Activated naive CD4-positive, alpha-beta T cell treated with anti-CD3 and anti-CD28 coated beads for 36 hours (primary cell): ENCODE measurements at regions not wholly inside any gene's neighbourhood (a gene's known extent, or its start where the extent isn't known, plus 50 kb on each side); places are given as distances from the start of the nearest gene placed in this dataset.

ENCODE experiments used
- CTCF ChIA-PET: fragments of 350-600 bp; sonication (Branson Sonifier 250); formaldehyde crosslinking; loops from one replicate; lab custom pipeline; 2021; ENCODE audit warnings: antibody characterized with exemption; lab: Charles Lee
- DNase-seq: peaks from one replicate; pipeline ENCODE4 v3.0.0-alpha.2; 2020
- H3K27ac Mint-ChIP-seq: one replicate; pipeline ENCODE4 v1.8.0; 2021; ENCODE audit warnings: mild to moderate bottlenecking, mixed read lengths
- H3K27me3 Mint-ChIP-seq: one replicate; pipeline ENCODE4 v1.8.0; 2021; ENCODE audit warnings: low read depth, mixed read lengths
- H3K36me3 Mint-ChIP-seq: one replicate; pipeline ENCODE4 v1.8.0; 2021; ENCODE audit warnings: low read depth, mixed read lengths
- H3K4me1 Mint-ChIP-seq: one replicate; pipeline ENCODE4 v1.8.0; 2021; ENCODE audit warnings: low read depth, mixed read lengths
- H3K4me3 Mint-ChIP-seq: one replicate; pipeline ENCODE4 v1.8.0; 2021; ENCODE audit warnings: mild to moderate bottlenecking, moderate library complexity, mixed read lengths
- H3K9me3 Mint-ChIP-seq: one replicate; pipeline ENCODE4 v1.8.0; 2021; ENCODE audit warnings: mixed read lengths
- intact Hi-C: fragments of 100-400 bp; cut with micrococcal nuclease; formaldehyde crosslinking; loops from one replicate; pipeline ENCODE4 v1.15.1; 2023

DNA sequence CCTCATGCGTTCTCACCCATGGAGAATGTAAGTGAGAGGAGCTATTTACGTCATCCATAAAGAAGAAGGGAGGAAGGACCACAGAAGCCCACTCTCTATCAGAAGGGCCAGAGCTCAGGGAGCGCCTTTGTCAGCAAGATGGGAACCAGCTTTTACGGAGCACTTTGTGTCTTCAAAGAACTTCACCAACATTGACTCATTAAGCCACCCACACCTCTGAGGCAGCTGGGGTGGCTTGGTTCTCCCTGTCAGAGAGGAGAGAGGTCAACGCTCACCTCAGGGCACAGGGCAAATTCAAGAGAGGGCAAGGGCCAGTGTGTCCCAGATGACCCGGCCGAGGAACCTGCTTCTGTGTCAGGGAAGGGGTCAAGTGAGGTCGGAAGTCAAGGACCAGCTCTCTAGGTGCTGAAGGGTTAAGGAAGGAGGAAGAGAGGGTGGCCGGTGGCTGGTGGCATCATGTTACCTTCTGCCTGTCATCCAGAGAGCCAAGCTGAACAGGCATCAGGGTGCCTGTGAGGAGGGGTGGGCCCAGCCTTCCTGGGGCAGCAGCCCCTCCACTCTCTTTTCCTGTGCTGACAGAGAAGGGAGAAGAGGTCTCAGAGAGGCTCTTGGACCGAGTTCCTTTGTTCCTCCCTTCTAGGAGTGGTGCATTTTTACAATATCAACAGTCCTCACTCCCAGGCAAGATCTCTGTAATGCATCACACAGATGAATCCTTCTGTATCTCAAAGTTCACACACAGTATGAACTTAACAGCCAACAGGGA is 109.0 kb downstream of the ETS2 start:
- Mint-ChIP-seq H3K36me3 (no peaks in the 10 kb centered on the region), H3K4me3 (no peak overlapping the region), H3K4me1 (peaks cover 7% of the 10 kb centered on the region), H3K27me3 (peaks cover 9% of the 10 kb centered on the region), H3K27ac (no peak overlapping the region), H3K9me3 (no peaks in the 10 kb centered on the region)
- CTCF ChIA-PET, result no interaction called here
- peak; percentile 21 for DNase-seq
- intact Hi-C loops, result loop anchor here (5.0 kb wide), 1 partner anchor 147 kb away; no protein-coding TSS in a partner anchor

DNA sequence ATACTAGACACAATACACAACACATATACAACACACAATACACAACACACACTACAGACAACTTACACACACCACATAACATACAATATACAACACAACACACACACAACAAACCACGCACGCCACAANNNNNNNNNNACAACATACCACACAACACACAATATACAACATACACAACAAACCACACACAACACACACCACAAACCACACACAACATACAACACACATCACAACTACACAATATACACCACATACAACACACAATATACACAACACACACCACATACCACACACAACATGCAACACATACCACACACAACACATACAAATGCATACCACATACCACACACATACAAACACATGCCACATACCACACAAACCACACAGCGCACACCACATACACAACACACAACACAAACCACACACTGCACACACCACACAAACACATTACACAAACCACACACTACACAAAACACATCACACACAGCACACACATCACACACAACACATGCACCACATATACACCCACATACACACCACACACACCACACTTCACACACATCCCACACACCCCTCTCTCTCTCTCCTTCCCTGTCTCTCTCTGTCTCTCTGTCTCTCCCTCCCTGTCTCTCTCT is 108.3 kb downstream of the ETS2 start:
- Mint-ChIP-seq H3K36me3 (no peaks in the 10 kb centered on the region), H3K4me3 (no peak overlapping the region), H3K9me3 (no peaks in the 10 kb centered on the region), H3K4me1 (peaks cover 7% of the 10 kb centered on the region), H3K27ac (no peak overlapping the region), H3K27me3 (peaks cover 5% of the 10 kb centered on the region)
- no peak for DNase-seq
- CTCF ChIA-PET, result no interaction called here
- intact Hi-C loops, result loop anchor here (5.0 kb wide), 1 partner anchor 147 kb away; no protein-coding TSS in a partner anchor

DNA sequence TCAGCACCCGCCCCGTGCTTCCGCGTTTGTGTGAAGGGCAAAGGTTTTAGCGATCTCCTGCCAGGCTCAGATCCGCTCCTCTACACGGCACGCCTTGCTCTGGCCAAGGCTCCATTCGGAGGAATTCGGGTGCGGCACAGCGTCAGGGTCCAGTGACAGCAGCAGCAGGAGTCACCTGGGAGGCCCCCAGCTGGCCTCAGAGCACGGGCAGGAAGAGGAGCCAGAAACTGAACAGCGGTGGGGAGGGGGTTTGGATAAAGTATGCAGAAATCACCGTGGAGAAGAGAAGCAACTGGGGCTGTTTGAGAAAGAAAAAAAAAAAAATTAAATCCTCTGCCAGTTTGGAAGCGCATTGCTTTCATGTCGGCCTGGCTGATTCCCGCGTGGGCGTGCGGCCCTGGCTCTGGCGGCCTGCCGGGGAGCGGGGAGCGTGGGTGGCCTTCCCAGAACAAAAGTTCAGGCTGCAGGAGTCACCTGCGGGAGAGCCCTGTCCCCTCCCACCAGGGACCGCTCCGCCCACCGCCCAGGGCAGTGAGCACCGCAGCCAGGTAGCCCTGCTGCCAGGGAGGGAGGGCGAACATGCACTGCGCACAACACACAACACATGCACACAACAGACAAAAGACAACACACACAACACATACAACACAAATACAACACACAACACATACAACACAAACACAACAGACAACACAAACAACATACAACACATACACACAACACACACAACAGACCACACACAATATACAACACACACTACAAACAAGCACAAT is 107.6 kb downstream of the ETS2 start:
- intact Hi-C loops, result loop anchor here (5.0 kb wide), 1 partner anchor 146 kb away; no protein-coding TSS in a partner anchor
- Mint-ChIP-seq H3K36me3 (no peaks in the 10 kb centered on the region), H3K4me3 (no peak overlapping the region), H3K9me3 (no peaks in the 10 kb centered on the region), H3K27me3 (peaks cover 5% of the 10 kb centered on the region), H3K4me1 (peaks cover 7% of the 10 kb centered on the region), H3K27ac (no peak overlapping the region)
- CTCF ChIA-PET, result no interaction called here
- DNase-seq, result peak; percentile 17

DNA sequence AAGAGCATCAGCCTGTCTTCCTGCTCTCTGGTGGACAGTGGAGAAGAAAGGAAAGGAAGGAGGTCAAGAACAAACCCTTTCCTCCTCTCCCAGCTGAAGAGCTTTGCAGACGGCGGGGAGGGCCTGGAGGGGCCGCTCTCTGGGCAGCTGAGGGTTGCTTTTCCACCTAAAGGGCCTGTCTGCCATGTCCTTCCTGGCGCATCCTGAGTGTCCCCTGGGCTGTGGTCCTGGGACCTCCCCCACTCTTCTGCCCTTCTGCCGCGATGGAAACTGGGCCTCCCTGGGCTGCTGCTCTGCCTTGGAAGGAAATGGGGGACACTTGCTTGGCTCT is 107.0 kb downstream of the ETS2 start:
- no peaks in the 10 kb centered on the region for H3K36me3 Mint-ChIP-seq
- CTCF ChIA-PET, result no interaction called here
- H3K27me3 Mint-ChIP-seq, result peaks cover 5% of the 10 kb centered on the region
- intact Hi-C loops, result loop anchor here (5.0 kb wide), 1 partner anchor 145 kb away; no protein-coding TSS in a partner anchor
- H3K27ac Mint-ChIP-seq, result no peak overlapping the region
- peaks cover 7% of the 10 kb centered on the region for H3K4me1 Mint-ChIP-seq
- no peak overlapping the region for H3K4me3 Mint-ChIP-seq
- DNase-seq, result no peak
- H3K9me3 Mint-ChIP-seq, result no peaks in the 10 kb centered on the region

DNA sequence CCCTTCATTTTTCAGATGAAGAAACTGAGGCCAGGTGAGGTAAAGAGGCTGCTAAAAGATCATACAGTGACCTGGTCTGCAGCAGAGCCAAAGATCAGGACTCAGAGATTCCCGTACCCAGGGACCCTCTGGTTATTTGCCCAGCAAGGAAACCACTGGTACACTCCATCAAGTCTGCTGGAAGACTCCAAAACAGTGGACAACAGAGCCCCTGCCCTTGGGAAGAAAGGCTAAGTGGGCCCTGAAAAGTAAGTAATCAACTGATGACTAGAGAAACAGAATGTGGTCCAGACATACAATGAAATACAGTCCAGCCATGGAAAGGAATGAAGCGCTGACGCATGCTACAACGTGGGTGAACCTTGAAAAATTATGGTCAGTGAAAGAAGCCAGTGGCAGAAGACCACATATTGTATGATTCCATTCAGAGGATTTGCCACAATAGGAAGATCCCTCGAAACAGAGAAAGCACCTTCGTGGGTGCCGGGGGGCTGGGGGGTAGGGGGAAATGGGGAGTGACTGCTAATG is 106.4 kb downstream of the ETS2 start:
- Mint-ChIP-seq H3K36me3 (no peaks in the 10 kb centered on the region), H3K27me3 (peaks cover 5% of the 10 kb centered on the region), H3K27ac (no peak overlapping the region), H3K4me1 (peaks cover 7% of the 10 kb centered on the region), H3K4me3 (no peak overlapping the region), H3K9me3 (no peaks in the 10 kb centered on the region)
- DNase-seq, result no peak
- intact Hi-C loops, result loop anchor here (5.0 kb wide), 1 partner anchor 145 kb away; no protein-coding TSS in a partner anchor
- CTCF ChIA-PET, result no interaction called here

DNA sequence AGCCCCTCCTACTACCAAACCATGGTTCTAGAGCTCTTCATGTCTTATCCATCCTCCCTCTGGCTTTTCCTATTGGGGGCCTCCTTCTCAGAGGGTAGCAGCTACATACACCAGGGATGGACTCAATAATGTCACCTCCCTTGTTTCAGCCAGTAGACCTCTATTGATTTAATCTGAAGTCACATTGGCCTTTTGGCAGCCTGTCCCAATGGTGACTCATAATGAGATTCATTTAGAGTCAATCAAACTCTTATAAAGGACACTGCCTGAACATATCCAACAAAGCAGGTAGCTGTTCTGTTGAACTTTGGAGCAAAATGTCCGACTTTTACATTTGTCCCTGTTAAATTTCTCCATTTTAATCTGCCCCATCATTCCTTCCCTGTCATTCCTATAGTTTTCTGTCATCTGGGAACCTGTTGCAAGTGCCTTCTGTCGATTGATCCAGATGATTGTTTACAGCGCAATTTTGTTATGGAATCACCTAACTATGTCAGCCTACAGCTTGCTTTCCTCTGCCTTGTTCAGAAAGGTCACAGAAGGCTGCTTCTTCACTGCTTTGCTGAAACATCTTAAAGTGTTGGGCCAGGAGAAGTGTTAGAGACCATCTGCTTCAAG is 105.9 kb downstream of the ETS2 start:
- peak overlapping the region; percentile 72 for H3K27ac Mint-ChIP-seq
- intact Hi-C loops, result loop anchor here (2.0 to 5.0 kb wide), 2 partner anchors 81 to 144 kb away; no protein-coding TSS in a partner anchor
- no peaks in the 10 kb centered on the region for H3K9me3 Mint-ChIP-seq
- CTCF ChIA-PET, result no interaction called here
- H3K4me3 Mint-ChIP-seq, result no peak overlapping the region
- H3K4me1 Mint-ChIP-seq, result peaks cover 7% of the 10 kb centered on the region
- no peaks in the 10 kb centered on the region for H3K36me3 Mint-ChIP-seq
- peaks cover 5% of the 10 kb centered on the region for H3K27me3 Mint-ChIP-seq
- DNase-seq, result no peak

DNA sequence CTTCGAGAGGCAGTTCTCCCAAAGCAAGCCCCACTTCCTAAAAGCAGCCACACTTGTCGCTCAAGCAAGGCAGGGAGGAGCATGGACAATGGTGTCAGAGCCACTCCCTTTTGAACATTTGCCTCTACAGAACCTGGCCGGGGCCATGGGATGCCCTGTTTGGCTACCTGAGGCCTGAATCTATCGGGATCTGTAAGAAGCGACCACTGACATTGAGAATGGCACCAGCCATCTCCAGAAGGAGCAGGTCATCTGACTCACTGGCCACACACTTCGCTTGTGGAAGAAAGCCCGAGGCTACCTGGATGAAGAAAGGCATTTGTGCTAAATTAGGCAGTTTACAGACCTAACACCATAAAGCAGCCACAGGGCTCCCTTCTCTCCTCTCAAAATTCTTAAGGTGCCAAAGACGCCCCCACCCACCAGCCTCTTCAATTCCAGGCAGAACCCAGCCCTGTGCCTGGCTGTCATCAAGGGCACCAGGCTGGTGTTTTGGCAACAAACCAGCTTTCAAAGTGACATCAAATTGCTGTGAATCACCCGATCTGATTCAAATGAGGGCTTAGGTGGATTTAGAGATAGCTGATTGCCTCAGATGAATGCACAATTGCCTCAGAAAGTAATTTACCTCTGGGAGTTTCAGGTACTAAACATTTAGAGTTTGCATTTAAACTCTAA is 104.8 kb downstream of the ETS2 start:
- intact Hi-C loops, result loop anchor here (2.0 to 5.0 kb wide), 2 partner anchors 80 to 143 kb away; no protein-coding TSS in a partner anchor
- Mint-ChIP-seq H3K36me3 (no peaks in the 10 kb centered on the region), H3K9me3 (no peaks in the 10 kb centered on the region), H3K4me1 (peaks cover 7% of the 10 kb centered on the region), H3K27me3 (no peaks in the 10 kb centered on the region), H3K4me3 (no peak overlapping the region), H3K27ac (peak overlapping the region; percentile 72)
- CTCF ChIA-PET, result interaction anchor here (0.6 kb wide), 1 partner anchor 218 kb away, joined by 6 read pairs; no protein-coding TSS in a partner anchor
- DNase-seq, result peak; percentile 62

DNA sequence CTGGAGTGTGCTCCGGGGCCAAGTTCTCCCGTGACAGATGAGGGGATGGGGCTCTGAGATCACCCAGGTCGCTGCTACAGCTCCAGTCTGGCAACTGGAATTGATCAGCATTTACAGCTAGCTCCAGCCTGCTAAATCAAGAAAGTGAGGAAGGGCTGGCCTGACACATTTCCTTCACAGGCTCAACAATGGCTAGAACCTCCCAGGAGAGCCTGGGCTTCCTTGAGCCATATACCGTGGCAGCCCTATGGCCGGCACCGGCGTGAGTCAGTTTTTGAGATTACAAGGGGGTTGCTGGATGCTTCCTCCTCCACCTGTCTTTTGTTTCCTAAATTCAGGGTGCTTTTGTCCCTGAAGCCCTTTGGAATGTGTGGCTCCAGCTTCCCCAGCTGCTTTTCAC is 104.2 kb downstream of the ETS2 start:
- no peak for DNase-seq
- CTCF ChIA-PET, result no interaction called here
- Mint-ChIP-seq H3K27ac (no peak overlapping the region), H3K4me1 (peaks cover 7% of the 10 kb centered on the region), H3K36me3 (no peaks in the 10 kb centered on the region), H3K4me3 (no peak overlapping the region), H3K9me3 (no peaks in the 10 kb centered on the region), H3K27me3 (no peaks in the 10 kb centered on the region)
- intact Hi-C loops, result loop anchor here (2.0 to 5.0 kb wide), 2 partner anchors 79 to 143 kb away; no protein-coding TSS in a partner anchor

DNA sequence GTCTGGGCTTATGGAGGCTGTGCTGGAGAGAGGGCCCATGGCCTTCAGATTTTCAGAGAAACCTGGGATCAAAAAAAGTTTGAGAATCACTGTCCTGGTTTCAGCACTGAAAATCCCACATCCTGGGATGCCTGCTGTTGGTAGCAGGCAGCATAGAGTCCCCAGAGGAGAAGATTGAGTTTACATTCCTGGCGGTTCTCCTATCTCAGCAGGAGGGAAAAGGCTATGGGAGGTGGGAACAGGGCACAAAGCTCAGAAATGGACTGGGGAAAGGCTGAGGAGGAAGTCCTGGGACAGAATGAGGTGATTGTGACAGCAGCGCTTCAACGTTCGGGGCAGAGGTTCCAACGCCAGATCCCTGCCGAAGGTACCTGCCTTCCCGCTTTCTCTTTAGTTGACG is 103.4 kb downstream of the ETS2 start:
- no peak for DNase-seq
- H3K27me3 Mint-ChIP-seq, result no peaks in the 10 kb centered on the region

DNA sequence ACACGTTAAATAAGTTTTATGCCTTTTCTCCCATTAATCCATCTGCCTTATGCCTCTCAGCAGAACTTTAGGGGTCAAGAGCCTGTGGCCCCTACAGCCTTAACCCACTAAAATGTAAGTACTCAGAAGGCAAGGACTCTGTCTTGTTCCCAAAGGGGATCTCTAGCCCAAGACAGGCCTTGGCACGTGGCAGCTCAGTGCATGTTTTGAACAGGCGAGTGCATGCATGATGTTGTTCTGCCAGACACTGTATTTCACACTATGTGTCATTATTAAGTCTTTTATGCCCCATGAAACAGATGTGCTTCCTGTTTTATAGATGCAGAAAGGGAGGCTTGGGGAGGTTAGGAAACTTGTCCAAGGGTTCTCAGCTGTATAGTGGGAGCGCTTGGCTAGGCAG is 102.8 kb downstream of the ETS2 start:
- Mint-ChIP-seq H3K9me3 (no peaks in the 10 kb centered on the region), H3K27ac (no peak overlapping the region), H3K36me3 (no peaks in the 10 kb centered on the region), H3K4me1 (peaks cover 7% of the 10 kb centered on the region), H3K4me3 (no peak overlapping the region), H3K27me3 (no peaks in the 10 kb centered on the region)
- CTCF ChIA-PET, result no interaction called here
- intact Hi-C loops, result no loop called here
- no peak for DNase-seq

More for the DNA sequence above, 103.4 kb downstream of the ETS2 start:
- Mint-ChIP-seq H3K27ac (no peak overlapping the region), H3K36me3 (no peaks in the 10 kb centered on the region), H3K4me1 (peaks cover 7% of the 10 kb centered on the region), H3K9me3 (no peaks in the 10 kb centered on the region), H3K4me3 (no peak overlapping the region)
- CTCF ChIA-PET, result no interaction called here
- intact Hi-C loops, result no loop called here

DNA sequence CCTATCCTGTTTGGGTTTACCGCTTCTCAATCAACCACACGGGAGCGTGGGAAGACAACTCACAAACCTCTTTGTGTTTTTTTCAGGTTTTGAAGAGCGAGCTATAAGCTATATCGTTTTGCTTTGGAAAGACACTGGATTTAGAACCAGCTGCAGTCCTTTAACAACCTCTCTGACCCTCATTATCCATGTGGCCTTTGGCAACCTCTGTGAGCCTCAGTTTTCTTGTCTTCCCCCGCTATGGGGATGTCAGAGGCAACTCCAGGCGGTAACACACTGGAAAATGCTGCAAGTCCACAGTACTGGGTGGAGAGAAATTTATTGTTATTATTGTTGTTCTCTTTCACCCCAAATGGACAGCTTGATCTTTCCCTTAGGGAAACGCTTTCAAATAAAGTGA is 100.0 kb downstream of the ETS2 start:
- intact Hi-C loops, result no loop called here
- Mint-ChIP-seq H3K4me1 (no peaks in the 10 kb centered on the region), H3K9me3 (peaks cover 4% of the 10 kb centered on the region), H3K4me3 (no peak overlapping the region), H3K27ac (no peak overlapping the region), H3K36me3 (no peaks in the 10 kb centered on the region), H3K27me3 (no peaks in the 10 kb centered on the region)
- no peak for DNase-seq
- CTCF ChIA-PET, result no interaction called here
